ENCODE measurements at regions not wholly inside any gene's neighbourhood (a gene's known extent, or its start where the extent isn't known, plus 50 kb on each side); places are given as distances from the start of the nearest gene placed in this dataset.

DNA sequence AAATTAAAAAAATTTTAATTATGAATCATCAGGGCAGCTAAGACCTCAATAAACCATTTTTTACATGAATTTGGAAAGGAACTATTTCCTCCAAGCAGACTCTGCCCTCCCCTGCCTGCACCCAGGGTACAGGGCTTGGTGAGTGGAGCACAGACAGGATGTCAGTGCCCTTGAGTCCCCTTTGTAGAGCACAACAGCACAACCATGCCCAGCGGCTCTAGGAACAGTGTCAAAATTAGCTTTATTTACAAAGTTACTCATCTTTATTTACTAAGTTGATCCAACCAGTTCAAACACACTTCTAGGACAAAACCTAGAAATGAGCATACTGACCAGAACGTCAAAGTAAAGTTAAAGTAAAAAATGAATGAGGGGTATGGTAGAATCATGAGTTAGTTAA, 90.6 kb upstream of the TSC22D2 start:
- 71% methylated on average over 2 of the region's 2 CpGs for WGBS (ENCODE audit: low lambda C conversion rate, missing lambda C conversion rate)

DNA sequence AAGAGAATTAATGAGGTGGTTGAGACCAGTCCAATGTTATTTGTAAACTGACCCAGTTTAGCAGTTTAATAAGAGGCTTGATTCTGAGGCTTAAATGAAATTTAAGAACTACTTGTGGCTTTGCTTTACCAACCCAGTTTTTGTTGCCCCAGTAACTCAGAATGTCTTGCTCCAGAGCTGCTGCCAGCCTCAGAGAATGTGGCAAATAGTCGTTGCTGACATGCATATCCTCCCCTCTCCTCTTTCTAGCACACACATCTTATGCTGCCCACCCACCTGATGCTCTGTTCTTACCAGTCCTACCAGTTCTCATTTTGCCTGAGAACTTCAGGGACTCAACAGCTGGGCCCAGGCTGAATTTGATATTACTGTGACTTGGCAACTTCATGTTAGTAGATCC, 92.4 kb upstream of the TSC22D2 start:
- H3K4me2 ChIP-seq = no peak overlapping the region
- WGBS (ENCODE audit: low lambda C conversion rate, missing lambda C conversion rate) = 55% methylated on average over 1 of the region's 1 CpG

More for the DNA sequence above, 90.6 kb upstream of the TSC22D2 start:
- H3K27ac ChIP-seq = no peak overlapping the region
- TF ChIP-seq EZH2 (IDR thresholded peaks at IDR 0.05; ENCODE audit: borderline replicate concordance) (no peak), EZH2phosphoT487 (IDR thresholded peaks at IDR 0.05; ENCODE audit: low read depth, severe bottlenecking, unreplicated experiment) (no peak)
- TF ChIP-seq, protein P1, sequence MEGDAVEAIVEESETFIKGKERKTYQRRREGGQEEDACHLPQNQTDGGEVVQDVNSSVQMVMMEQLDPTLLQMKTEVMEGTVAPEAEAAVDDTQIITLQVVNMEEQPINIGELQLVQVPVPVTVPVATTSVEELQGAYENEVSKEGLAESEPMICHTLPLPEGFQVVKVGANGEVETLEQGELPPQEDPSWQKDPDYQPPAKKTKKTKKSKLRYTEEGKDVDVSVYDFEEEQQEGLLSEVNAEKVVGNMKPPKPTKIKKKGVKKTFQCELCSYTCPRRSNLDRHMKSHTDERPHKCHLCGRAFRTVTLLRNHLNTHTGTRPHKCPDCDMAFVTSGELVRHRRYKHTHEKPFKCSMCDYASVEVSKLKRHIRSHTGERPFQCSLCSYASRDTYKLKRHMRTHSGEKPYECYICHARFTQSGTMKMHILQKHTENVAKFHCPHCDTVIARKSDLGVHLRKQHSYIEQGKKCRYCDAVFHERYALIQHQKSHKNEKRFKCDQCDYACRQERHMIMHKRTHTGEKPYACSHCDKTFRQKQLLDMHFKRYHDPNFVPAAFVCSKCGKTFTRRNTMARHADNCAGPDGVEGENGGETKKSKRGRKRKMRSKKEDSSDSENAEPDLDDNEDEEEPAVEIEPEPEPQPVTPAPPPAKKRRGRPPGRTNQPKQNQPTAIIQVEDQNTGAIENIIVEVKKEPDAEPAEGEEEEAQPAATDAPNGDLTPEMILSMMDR (IDR thresholded peaks at IDR 0.05; ENCODE audit: poor library complexity) = no peak
- peak; percentile 44 for DNase-seq (ENCODE audit: low spot score)
- peaks cover 24% of the 10 kb centered on the region for H3K4me1 ChIP-seq (ENCODE audit: insufficient read depth)
- no peak overlapping the region for H3K4me3 ChIP-seq
- H3K27me3 ChIP-seq = no peaks in the 10 kb centered on the region
- H4K20me1 ChIP-seq (ENCODE audit: insufficient read depth, poor library complexity, severe bottlenecking) = no peaks in the 10 kb centered on the region
- no peak overlapping the region for H2AFZ ChIP-seq
- H3K79me2 ChIP-seq = no peaks in the 10 kb centered on the region
- H3K4me2 ChIP-seq = no peak overlapping the region
- no peaks in the 10 kb centered on the region for H3K9me2 ChIP-seq (replicated peaks; ENCODE audit: insufficient read depth)
- H3K9me3 ChIP-seq (ENCODE audit: low read depth) = no peaks in the 10 kb centered on the region
- H3K36me3 ChIP-seq (replicated peaks; ENCODE audit: insufficient read depth, low read depth) = no peaks in the 10 kb centered on the region

DNA sequence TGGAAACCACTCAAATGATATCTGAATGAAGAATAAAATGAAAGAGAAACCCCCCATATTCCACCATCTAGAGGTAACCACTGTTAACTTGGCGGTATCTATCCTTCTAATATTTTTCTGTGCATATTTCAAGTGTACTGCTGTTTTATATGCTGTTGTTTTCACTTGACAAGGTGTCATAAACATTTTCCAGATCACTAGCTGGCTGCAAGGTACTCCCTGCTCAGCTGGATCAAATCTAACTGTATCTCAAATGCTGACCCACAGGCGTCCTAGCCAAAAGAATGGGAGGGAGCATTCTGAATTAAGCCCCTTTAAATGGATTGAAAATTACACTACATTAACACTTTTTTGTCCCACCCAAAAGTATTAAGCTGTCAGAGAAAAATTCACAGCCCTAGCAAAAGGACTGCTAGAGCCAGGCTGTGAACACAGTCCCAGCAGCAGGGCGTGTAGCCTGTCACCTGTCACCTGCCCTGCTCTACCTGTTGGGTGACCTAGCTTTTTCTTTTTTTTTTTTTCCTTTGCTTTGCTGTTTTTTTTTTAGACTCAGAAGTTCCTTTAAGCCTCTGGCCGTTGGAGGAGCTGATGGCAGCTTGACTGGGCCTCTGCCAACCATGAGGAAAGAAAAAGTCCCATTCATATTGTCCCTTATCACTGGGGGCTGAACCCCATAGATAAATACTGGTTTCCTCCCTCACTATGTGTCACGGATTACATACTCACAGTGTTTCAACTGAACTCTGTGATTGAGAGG, 93.7 kb upstream of the TSC22D2 start:
- peak; percentile 69 for DNase-seq (ENCODE audit: low spot score)
- TF ChIP-seq, protein P1 (IDR thresholded peaks at IDR 0.05; ENCODE audit: poor library complexity) = no peak
- TF ChIP-seq EZH2 (IDR thresholded peaks at IDR 0.05; ENCODE audit: borderline replicate concordance) = no peak
- TF ChIP-seq EZH2phosphoT487 (IDR thresholded peaks at IDR 0.05; ENCODE audit: low read depth, severe bottlenecking, unreplicated experiment) = no peak
- 37% methylated on average over 5 of the region's 5 CpGs for WGBS (ENCODE audit: low lambda C conversion rate, missing lambda C conversion rate)

More for the DNA sequence above, 92.4 kb upstream of the TSC22D2 start:
- no peak for DNase-seq (ENCODE audit: low spot score)
- no peaks in the 10 kb centered on the region for H3K79me2 ChIP-seq
- H4K20me1 ChIP-seq (ENCODE audit: insufficient read depth, poor library complexity, severe bottlenecking) = no peaks in the 10 kb centered on the region
- H3K36me3 ChIP-seq (replicated peaks; ENCODE audit: insufficient read depth, low read depth) = no peaks in the 10 kb centered on the region
- H3K4me3 ChIP-seq = no peak overlapping the region
- no peak overlapping the region for H2AFZ ChIP-seq
- H3K4me1 ChIP-seq (ENCODE audit: insufficient read depth) = peaks cover 24% of the 10 kb centered on the region
- peak overlapping the region; percentile 72 for H3K27ac ChIP-seq
- TF ChIP-seq EZH2phosphoT487 (IDR thresholded peaks at IDR 0.05; ENCODE audit: low read depth, severe bottlenecking, unreplicated experiment) = no peak
- no peak for TF ChIP-seq EZH2 (IDR thresholded peaks at IDR 0.05; ENCODE audit: borderline replicate concordance)
- TF ChIP-seq, protein P1 (IDR thresholded peaks at IDR 0.05; ENCODE audit: poor library complexity) = no peak
- H3K27me3 ChIP-seq = no peaks in the 10 kb centered on the region
- H3K9me2 ChIP-seq (replicated peaks; ENCODE audit: insufficient read depth) = no peaks in the 10 kb centered on the region
- H3K9me3 ChIP-seq (ENCODE audit: low read depth) = no peaks in the 10 kb centered on the region

More for the DNA sequence above, 93.7 kb upstream of the TSC22D2 start:
- Histone ChIP-seq H3K9me3 (ENCODE audit: low read depth) (no peaks in the 10 kb centered on the region), H3K36me3 (replicated peaks; ENCODE audit: insufficient read depth, low read depth) (no peaks in the 10 kb centered on the region), H4K20me1 (ENCODE audit: insufficient read depth, poor library complexity, severe bottlenecking) (no peaks in the 10 kb centered on the region), H3K27ac (peak overlapping the region; percentile 72), H3K4me3 (no peak overlapping the region), H2AFZ (no peak overlapping the region), H3K79me2 (no peaks in the 10 kb centered on the region), H3K9me2 (replicated peaks; ENCODE audit: insufficient read depth) (no peaks in the 10 kb centered on the region), H3K27me3 (no peaks in the 10 kb centered on the region), H3K4me1 (ENCODE audit: insufficient read depth) (peaks cover 21% of the 10 kb centered on the region), H3K4me2 (peak overlapping the region; percentile 56)

Measured in hepatocyte (in vitro differentiated cells).